Activated CD8-positive, alpha-beta memory T cell treated with anti-CD3 and anti-CD28 coated beads for 36 hours (primary cell): ENCODE measurements at regions not wholly inside any gene's neighbourhood (a gene's known extent, or its start where the extent isn't known, plus 50 kb on each side); places are given as distances from the start of the nearest gene placed in this dataset.

Experiments used
- CTCF ChIA-PET: fragments of 350-600 bp; sonication (Branson Sonifier 250); formaldehyde crosslinking; loops from one replicate; lab custom pipeline; 2021; ENCODE audit warnings: antibody characterized with exemption; lab: Charles Lee
- POLR2A ChIA-PET: fragments of 350-600 bp; sonication (Branson Sonifier 250); formaldehyde crosslinking; loops from one replicate; lab custom pipeline; 2021; ENCODE audit warnings: antibody characterized with exemption; lab: Charles Lee

- ChIA-PET POLR2A (no interaction called here), CTCF (no interaction called here)
Observed at GRCh38 chr6:148200293-148200692, 142.3 kb upstream of the SASH1 start.

GRCh38 chr6:148200781-148201180 is 141.9 kb upstream of the SASH1 start:
- POLR2A ChIA-PET, result no interaction called here
- CTCF ChIA-PET, result no interaction called here

- POLR2A ChIA-PET, result no interaction called here
Observed at GRCh38 chr6:148203281-148203925, 139.2 kb upstream of the SASH1 start.

GRCh38 chr6:148203970-148204369 is 138.7 kb upstream of the SASH1 start:
- CTCF ChIA-PET, result no interaction called here
- POLR2A ChIA-PET, result no interaction called here

More at GRCh38 chr6:148203281-148203925, 139.2 kb upstream of the SASH1 start:
- CTCF ChIA-PET, result no interaction called here

- CTCF ChIA-PET, result no interaction called here
- POLR2A ChIA-PET, result no interaction called here
Observed at GRCh38 chr6:148208298-148208697, 134.3 kb upstream of the SASH1 start.

- CTCF ChIA-PET, result no interaction called here
- POLR2A ChIA-PET, result no interaction called here
Observed at GRCh38 chr6:148211777-148212324, 130.8 kb upstream of the SASH1 start.

GRCh38 chr6:148212366-148212765 is 130.3 kb upstream of the SASH1 start:
- CTCF ChIA-PET, result no interaction called here
- POLR2A ChIA-PET, result no interaction called here

- ChIA-PET POLR2A (no interaction called here), CTCF (interaction anchor here (0.6 kb wide), 1 partner anchor 1129 kb away, joined by 4 read pairs; no protein-coding TSS in a partner anchor)
Observed at GRCh38 chr6:148213366-148213765, 129.3 kb upstream of the SASH1 start.

- ChIA-PET CTCF (no interaction called here), POLR2A (no interaction called here)
Observed at GRCh38 chr6:148214667-148215066, 128.0 kb upstream of the SASH1 start.

- CTCF ChIA-PET, result no interaction called here
- POLR2A ChIA-PET, result no interaction called here
Observed at GRCh38 chr6:148217051-148217450, 125.6 kb upstream of the SASH1 start.

- ChIA-PET POLR2A (no interaction called here), CTCF (no interaction called here)
Observed at GRCh38 chr6:148217921-148218320, 124.7 kb upstream of the SASH1 start.

GRCh38 chr6:148218542-148219258 is 123.9 kb upstream of the SASH1 start:
- ChIA-PET POLR2A (no interaction called here), CTCF (no interaction called here)

- ChIA-PET POLR2A (no interaction called here), CTCF (no interaction called here)
Observed at GRCh38 chr6:148221196-148221979, 121.2 kb upstream of the SASH1 start.

GRCh38 chr6:148222376-148222775 is 120.3 kb upstream of the SASH1 start:
- ChIA-PET POLR2A (no interaction called here), CTCF (no interaction called here)

GRCh38 chr6:148222846-148223245 is 119.8 kb upstream of the SASH1 start:
- CTCF ChIA-PET, result no interaction called here
- POLR2A ChIA-PET, result no interaction called here

- CTCF ChIA-PET, result no interaction called here
- POLR2A ChIA-PET, result no interaction called here
Observed at GRCh38 chr6:148223424-148223842, 119.2 kb upstream of the SASH1 start.

- CTCF ChIA-PET, result no interaction called here
- POLR2A ChIA-PET, result no interaction called here
Observed at GRCh38 chr6:148225871-148226270, 116.8 kb upstream of the SASH1 start.

GRCh38 chr6:148226284-148226683 is 116.4 kb upstream of the SASH1 start:
- ChIA-PET CTCF (no interaction called here), POLR2A (no interaction called here)

- POLR2A ChIA-PET, result no interaction called here
- CTCF ChIA-PET, result no interaction called here
Observed at GRCh38 chr6:148231572-148231971, 111.1 kb upstream of the SASH1 start.

GRCh38 chr6:148235446-148235845 is 107.2 kb upstream of the SASH1 start:
- ChIA-PET POLR2A (no interaction called here), CTCF (no interaction called here)
